ENCODE measurements at regions not wholly inside any gene's neighbourhood (a gene's known extent, or its start where the extent isn't known, plus 50 kb on each side); places are given as distances from the start of the nearest gene placed in this dataset.

DNA sequence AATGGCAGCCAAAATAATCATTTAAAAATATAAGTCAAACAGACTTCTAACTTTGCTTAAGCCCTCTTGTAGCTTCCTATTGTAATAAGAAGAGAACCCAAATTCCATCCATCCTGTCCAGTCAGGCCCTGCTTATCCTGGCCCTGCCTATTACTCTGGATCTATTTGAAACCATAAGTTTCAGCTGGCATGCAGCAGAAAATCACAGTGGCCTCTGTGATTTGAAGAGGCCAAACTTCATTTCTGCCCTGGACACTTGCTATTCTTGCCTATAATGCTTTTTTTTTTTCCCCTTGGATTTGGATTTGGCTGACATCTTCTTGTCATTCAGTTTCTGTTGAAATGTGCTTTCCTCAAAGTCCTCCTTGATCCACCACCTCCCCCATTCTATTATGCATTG is 642.8 kb downstream of the USP25 start:
- TF ChIP-seq, protein P1, sequence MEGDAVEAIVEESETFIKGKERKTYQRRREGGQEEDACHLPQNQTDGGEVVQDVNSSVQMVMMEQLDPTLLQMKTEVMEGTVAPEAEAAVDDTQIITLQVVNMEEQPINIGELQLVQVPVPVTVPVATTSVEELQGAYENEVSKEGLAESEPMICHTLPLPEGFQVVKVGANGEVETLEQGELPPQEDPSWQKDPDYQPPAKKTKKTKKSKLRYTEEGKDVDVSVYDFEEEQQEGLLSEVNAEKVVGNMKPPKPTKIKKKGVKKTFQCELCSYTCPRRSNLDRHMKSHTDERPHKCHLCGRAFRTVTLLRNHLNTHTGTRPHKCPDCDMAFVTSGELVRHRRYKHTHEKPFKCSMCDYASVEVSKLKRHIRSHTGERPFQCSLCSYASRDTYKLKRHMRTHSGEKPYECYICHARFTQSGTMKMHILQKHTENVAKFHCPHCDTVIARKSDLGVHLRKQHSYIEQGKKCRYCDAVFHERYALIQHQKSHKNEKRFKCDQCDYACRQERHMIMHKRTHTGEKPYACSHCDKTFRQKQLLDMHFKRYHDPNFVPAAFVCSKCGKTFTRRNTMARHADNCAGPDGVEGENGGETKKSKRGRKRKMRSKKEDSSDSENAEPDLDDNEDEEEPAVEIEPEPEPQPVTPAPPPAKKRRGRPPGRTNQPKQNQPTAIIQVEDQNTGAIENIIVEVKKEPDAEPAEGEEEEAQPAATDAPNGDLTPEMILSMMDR (IDR thresholded peaks at IDR 0.05), result no peak
- TF ChIP-seq POLR2A (IDR thresholded peaks at IDR 0.05) (no peak), EP300 (IDR thresholded peaks at IDR 0.05) (no peak), POLR2AphosphoS5 (IDR thresholded peaks at IDR 0.05) (no peak)
- no peak overlapping the region for H3K4me3 ChIP-seq
- H3K27me3 ChIP-seq, result no peaks in the 10 kb centered on the region
- no peaks in the 10 kb centered on the region for H3K9me3 ChIP-seq
- H3K36me3 ChIP-seq, result no peaks in the 10 kb centered on the region
- H3K27ac ChIP-seq, result no peak overlapping the region
- H3K4me1 ChIP-seq, result no peaks in the 10 kb centered on the region
- DNase-seq (ENCODE audit: low spot score in 2 of 2), result no peak

DNA sequence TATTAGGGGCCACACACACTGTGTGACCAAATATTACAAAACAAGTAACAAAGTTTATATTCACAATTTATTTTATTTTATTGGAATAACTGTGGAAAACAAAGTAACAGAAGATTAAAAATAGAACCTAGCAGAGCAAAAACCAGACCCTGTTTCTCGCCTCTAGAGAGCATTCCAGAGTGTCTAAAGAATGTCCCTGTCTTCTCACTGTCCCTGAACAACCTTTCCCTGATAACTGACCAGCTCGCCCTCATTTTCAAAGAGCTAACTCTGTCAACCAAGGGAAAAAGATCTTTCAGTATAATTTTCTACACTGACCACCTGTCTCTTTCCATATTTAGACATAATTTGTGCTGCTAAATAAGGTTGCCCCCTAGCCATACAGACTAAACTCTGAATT is 646.9 kb downstream of the USP25 start:
- H3K27ac ChIP-seq, result no peak overlapping the region
- 71% methylated on average over 2 of the region's 2 CpGs for WGBS

DNA sequence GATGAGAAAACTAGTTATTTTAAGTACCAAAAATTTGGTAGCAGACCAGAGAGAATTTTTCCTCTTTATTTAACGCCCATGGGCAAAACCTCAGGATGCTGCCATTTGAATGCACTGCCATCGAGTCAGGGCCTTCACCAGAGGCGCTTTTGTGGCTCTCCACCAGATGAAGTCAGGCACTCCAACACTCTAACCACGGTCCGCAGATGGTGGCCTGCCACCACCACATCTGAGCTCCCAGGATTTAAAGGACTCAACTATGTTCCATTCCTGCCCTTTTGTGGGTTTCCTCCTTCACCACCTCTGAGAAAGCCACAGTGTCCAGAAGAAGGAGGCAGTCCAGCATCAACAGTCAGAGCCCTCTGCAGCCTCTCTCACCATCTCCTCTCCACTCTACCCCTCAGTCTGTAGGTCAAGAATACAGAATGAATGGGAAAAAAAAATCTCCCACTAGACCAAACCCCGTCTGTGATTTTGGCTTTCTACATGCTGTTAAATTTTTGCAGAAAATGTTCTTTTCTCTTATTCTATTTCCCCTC is 647.4 kb downstream of the USP25 start:
- TF ChIP-seq POLR2AphosphoS5 (IDR thresholded peaks at IDR 0.05) (no peak), EP300 (IDR thresholded peaks at IDR 0.05) (no peak), POLR2A (IDR thresholded peaks at IDR 0.05) (no peak)
- TF ChIP-seq, protein P1 (IDR thresholded peaks at IDR 0.05), result no peak
- no peaks in the 10 kb centered on the region for H3K36me3 ChIP-seq
- H3K4me1 ChIP-seq, result no peaks in the 10 kb centered on the region
- H3K27me3 ChIP-seq, result no peaks in the 10 kb centered on the region
- 80% methylated on average over 6 of the region's 6 CpGs for WGBS
- H3K27ac ChIP-seq, result no peak overlapping the region
- H3K4me3 ChIP-seq, result no peak overlapping the region
- no peak for DNase-seq (ENCODE audit: low spot score in 2 of 2)
- no peaks in the 10 kb centered on the region for H3K9me3 ChIP-seq

More for the DNA sequence above, 646.9 kb downstream of the USP25 start:
- Histone ChIP-seq H3K4me3 (no peak overlapping the region), H3K27me3 (no peaks in the 10 kb centered on the region), H3K9me3 (no peaks in the 10 kb centered on the region), H3K4me1 (no peaks in the 10 kb centered on the region), H3K36me3 (no peaks in the 10 kb centered on the region)
- DNase-seq (ENCODE audit: low spot score in 2 of 2), result no peak
- TF ChIP-seq EP300 (IDR thresholded peaks at IDR 0.05) (no peak), POLR2A (IDR thresholded peaks at IDR 0.05) (no peak), POLR2AphosphoS5 (IDR thresholded peaks at IDR 0.05) (no peak)
- TF ChIP-seq, protein P1 (IDR thresholded peaks at IDR 0.05), result no peak

DNA sequence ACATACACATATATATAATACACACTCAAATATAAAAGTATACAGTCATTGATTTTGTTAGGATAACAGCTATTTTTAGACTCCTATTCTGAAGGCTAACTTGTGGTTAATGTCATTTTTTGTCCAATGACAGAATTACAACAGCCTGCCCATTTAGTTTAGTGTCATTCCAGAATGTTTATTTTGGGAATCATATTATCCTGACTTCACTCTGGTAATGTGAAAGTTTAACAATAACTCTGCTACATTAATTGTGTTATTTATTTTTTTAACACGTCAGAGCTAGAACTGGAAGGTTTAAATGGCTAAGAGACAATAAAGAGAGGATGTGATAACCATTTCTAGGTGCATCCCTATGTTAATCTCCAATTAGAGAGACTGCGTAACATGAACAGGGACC is 648.1 kb downstream of the USP25 start:
- no peak overlapping the region for H3K27ac ChIP-seq
- TF ChIP-seq, protein P1 (IDR thresholded peaks at IDR 0.05), result no peak
- TF ChIP-seq POLR2AphosphoS5 (IDR thresholded peaks at IDR 0.05), result no peak
- TF ChIP-seq EP300 (IDR thresholded peaks at IDR 0.05), result no peak
- no peak for TF ChIP-seq POLR2A (IDR thresholded peaks at IDR 0.05)

DNA sequence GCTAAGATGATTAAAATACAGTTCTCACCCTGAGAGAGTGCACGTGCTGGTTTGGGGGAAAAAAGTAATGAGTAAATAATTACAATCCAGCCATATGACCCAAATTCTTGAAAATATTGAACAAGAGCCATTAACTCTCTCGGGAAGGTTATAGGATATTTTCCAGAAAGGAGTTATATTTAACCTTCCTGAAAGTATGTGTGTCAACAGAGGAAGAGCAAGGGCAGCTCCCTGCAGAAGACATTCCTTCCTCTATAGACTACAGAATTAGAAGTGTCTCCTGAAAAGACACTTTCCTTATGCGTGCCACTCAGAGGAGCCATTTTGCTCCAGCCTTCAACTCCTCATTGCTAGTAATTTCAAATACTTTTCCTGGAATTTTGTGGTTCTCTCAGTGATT is 648.7 kb downstream of the USP25 start:
- Histone ChIP-seq H3K4me3 (no peak overlapping the region), H3K9me3 (no peaks in the 10 kb centered on the region), H3K4me1 (no peaks in the 10 kb centered on the region), H3K27me3 (no peaks in the 10 kb centered on the region), H3K36me3 (no peaks in the 10 kb centered on the region), H3K27ac (no peak overlapping the region)
- DNase-seq (ENCODE audit: low spot score in 2 of 2), result no peak
- TF ChIP-seq POLR2AphosphoS5 (IDR thresholded peaks at IDR 0.05), result no peak
- TF ChIP-seq POLR2A (IDR thresholded peaks at IDR 0.05), result no peak
- no peak for TF ChIP-seq EP300 (IDR thresholded peaks at IDR 0.05)
- TF ChIP-seq, protein P1 (IDR thresholded peaks at IDR 0.05), result no peak
- WGBS, result 56% methylated on average over 3 of the region's 3 CpGs

More for the DNA sequence above, 648.1 kb downstream of the USP25 start:
- WGBS, result 86% methylated on average over 2 of the region's 2 CpGs
- no peak overlapping the region for H3K4me3 ChIP-seq
- H3K36me3 ChIP-seq, result no peaks in the 10 kb centered on the region
- H3K4me1 ChIP-seq, result no peaks in the 10 kb centered on the region
- H3K9me3 ChIP-seq, result no peaks in the 10 kb centered on the region
- H3K27me3 ChIP-seq, result no peaks in the 10 kb centered on the region
- DNase-seq (ENCODE audit: low spot score in 2 of 2), result no peak

Data from suprapubic skin (tissue), 4 donors.